ENCODE measurements at regions not wholly inside any gene's neighbourhood (a gene's known extent, or its start where the extent isn't known, plus 50 kb on each side); places are given as distances from the start of the nearest gene placed in this dataset.

DNA sequence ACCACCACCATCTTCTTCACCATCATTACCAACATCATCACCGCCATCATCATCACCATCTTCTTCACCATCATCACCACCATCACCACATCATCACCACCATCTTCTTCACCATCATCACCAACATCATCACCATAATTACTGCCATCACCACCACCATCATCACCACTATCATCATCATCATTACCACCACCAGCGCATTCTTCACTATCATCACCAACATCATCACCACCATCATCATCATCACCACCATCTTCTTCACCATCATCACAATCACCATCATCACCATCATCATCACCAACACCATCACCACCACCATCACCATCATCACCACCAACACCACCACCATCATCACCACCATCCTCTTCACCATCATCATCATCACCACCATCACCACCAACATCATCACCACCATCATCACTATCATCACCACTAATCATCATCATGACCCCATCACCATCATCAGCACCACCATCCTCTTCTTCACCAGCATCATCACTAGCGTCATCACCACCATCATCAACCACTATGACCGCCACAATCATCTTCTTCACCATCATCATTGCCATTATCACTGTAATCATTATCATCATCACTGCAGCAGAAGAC lies 303.8 kb downstream of the CTTN start:
- Histone ChIP-seq H3K9me2 (ENCODE audit: insufficient read depth, low read length) (no peaks in the 10 kb centered on the region), H3K27ac (ENCODE audit: low read length) (no peak overlapping the region), H3K36me3 (ENCODE audit: insufficient read depth, low read length) (no peaks in the 10 kb centered on the region), H3K4me2 (ENCODE audit: low read length) (no peak overlapping the region), H3K79me2 (replicated peaks; ENCODE audit: insufficient read depth, low read length) (no peaks in the 10 kb centered on the region), H3K4me3 (ENCODE audit: low read length) (no peak overlapping the region), H3K9ac (ENCODE audit: low read length) (no peak overlapping the region), H3K9me3 (ENCODE audit: low read length) (no peaks in the 10 kb centered on the region), H3F3A (ENCODE audit: insufficient read depth, low read length, poor library complexity, severe bottlenecking) (no peaks in the 10 kb centered on the region), H3K27me3 (ENCODE audit: insufficient read depth, low read depth, low read length) (no peaks in the 10 kb centered on the region), H2AFZ (ENCODE audit: low read depth, low read length) (no peak overlapping the region), H4K20me1 (ENCODE audit: insufficient read depth) (no peaks in the 10 kb centered on the region)
- TF ChIP-seq, protein P1, sequence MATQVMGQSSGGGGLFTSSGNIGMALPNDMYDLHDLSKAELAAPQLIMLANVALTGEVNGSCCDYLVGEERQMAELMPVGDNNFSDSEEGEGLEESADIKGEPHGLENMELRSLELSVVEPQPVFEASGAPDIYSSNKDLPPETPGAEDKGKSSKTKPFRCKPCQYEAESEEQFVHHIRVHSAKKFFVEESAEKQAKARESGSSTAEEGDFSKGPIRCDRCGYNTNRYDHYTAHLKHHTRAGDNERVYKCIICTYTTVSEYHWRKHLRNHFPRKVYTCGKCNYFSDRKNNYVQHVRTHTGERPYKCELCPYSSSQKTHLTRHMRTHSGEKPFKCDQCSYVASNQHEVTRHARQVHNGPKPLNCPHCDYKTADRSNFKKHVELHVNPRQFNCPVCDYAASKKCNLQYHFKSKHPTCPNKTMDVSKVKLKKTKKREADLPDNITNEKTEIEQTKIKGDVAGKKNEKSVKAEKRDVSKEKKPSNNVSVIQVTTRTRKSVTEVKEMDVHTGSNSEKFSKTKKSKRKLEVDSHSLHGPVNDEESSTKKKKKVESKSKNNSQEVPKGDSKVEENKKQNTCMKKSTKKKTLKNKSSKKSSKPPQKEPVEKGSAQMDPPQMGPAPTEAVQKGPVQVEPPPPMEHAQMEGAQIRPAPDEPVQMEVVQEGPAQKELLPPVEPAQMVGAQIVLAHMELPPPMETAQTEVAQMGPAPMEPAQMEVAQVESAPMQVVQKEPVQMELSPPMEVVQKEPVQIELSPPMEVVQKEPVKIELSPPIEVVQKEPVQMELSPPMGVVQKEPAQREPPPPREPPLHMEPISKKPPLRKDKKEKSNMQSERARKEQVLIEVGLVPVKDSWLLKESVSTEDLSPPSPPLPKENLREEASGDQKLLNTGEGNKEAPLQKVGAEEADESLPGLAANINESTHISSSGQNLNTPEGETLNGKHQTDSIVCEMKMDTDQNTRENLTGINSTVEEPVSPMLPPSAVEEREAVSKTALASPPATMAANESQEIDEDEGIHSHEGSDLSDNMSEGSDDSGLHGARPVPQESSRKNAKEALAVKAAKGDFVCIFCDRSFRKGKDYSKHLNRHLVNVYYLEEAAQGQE (IDR thresholded peaks at IDR 0.05; ENCODE audit: borderline replicate concordance), result no peak
- TF ChIP-seq EP300 (conservative IDR thresholded peaks at IDR 0.05; ENCODE audit: poor library complexity, severe bottlenecking) (no peak), RAD21 (conservative IDR thresholded peaks at IDR 0.05) (no peak), EZH2 (IDR thresholded peaks at IDR 0.05; ENCODE audit: borderline replicate concordance, insufficient read depth, low read length, poor library complexity, severe bottlenecking) (no peak), TAF1 (IDR thresholded peaks at IDR 0.05; ENCODE audit: low read depth) (no peak), MXI1 (conservative IDR thresholded peaks at IDR 0.05; ENCODE audit: poor library complexity, severe bottlenecking) (no peak), SMC3 (conservative IDR thresholded peaks at IDR 0.05; ENCODE audit: poor library complexity) (no peak)
- TF ChIP-seq, protein P2, sequence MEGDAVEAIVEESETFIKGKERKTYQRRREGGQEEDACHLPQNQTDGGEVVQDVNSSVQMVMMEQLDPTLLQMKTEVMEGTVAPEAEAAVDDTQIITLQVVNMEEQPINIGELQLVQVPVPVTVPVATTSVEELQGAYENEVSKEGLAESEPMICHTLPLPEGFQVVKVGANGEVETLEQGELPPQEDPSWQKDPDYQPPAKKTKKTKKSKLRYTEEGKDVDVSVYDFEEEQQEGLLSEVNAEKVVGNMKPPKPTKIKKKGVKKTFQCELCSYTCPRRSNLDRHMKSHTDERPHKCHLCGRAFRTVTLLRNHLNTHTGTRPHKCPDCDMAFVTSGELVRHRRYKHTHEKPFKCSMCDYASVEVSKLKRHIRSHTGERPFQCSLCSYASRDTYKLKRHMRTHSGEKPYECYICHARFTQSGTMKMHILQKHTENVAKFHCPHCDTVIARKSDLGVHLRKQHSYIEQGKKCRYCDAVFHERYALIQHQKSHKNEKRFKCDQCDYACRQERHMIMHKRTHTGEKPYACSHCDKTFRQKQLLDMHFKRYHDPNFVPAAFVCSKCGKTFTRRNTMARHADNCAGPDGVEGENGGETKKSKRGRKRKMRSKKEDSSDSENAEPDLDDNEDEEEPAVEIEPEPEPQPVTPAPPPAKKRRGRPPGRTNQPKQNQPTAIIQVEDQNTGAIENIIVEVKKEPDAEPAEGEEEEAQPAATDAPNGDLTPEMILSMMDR (IDR thresholded peaks at IDR 0.05; ENCODE audit: poor library complexity, severe bottlenecking), result no peak

DNA sequence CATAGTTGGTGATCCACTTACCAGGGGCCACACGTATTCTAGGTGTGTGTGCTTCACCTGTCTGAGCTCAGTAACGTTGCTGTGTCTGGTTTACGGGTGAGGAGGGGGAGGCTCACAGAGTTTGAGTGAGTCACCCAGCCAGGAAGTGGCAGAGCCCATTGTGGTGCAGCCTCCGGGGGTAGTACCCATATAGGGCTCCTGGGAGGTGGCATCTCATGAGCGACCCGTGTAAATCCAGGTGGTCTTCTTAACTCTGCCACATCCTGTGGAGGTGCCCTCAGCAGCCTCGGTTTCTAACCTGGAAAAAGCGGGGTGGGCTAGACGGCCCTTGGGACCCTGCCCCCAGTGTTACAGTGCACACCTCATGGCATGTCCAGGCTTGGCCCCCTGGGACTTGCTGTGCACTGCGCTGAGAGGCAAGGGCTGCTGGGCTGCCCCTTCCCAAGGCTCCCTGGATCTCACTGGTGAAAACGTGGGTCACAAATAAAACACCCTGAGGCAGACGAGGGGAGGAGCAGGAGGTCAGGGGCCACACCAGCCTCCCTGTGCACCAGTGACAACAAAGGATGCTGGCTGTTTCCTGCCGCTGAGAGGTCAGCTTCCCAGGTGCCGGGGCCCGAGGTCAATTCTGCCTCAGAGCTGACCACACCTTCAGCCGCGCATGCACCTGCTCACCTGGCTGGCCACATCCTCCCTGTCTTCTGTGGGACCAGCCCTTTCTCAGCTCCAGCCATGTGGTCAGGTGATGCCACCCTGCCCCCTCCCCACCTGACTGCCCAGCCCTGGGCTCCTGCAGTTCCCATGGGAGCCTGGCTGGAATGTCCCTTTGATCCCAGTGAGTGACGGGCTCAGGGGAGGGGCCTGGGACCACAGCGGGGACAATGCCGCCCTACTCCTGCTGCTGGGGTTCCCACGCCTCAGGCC lies 305.1 kb downstream of the CTTN start:
- H3K9me2 ChIP-seq (ENCODE audit: insufficient read depth, low read length), result no peaks in the 10 kb centered on the region
- no peak overlapping the region for H3K4me2 ChIP-seq (ENCODE audit: low read length)
- no peaks in the 10 kb centered on the region for H3K36me3 ChIP-seq (ENCODE audit: insufficient read depth, low read length)
- H3F3A ChIP-seq (ENCODE audit: insufficient read depth, low read length, poor library complexity, severe bottlenecking), result no peaks in the 10 kb centered on the region
- H3K27ac ChIP-seq (ENCODE audit: low read length), result no peak overlapping the region
- TF ChIP-seq SMC3 (conservative IDR thresholded peaks at IDR 0.05; ENCODE audit: poor library complexity), result no peak
- no peak for TF ChIP-seq MXI1 (conservative IDR thresholded peaks at IDR 0.05; ENCODE audit: poor library complexity, severe bottlenecking)
- TF ChIP-seq, protein P2 (IDR thresholded peaks at IDR 0.05; ENCODE audit: poor library complexity, severe bottlenecking), result no peak
- no peak for TF ChIP-seq EZH2 (IDR thresholded peaks at IDR 0.05; ENCODE audit: borderline replicate concordance, insufficient read depth, low read length, poor library complexity, severe bottlenecking)
- TF ChIP-seq RAD21 (conservative IDR thresholded peaks at IDR 0.05), result no peak
- TF ChIP-seq, protein P1 (IDR thresholded peaks at IDR 0.05; ENCODE audit: borderline replicate concordance), result no peak
- TF ChIP-seq EP300 (conservative IDR thresholded peaks at IDR 0.05; ENCODE audit: poor library complexity, severe bottlenecking), result no peak
- no peak for TF ChIP-seq POLR2AphosphoS5 (IDR thresholded peaks at IDR 0.05)
- TF ChIP-seq TAF1 (IDR thresholded peaks at IDR 0.05; ENCODE audit: low read depth), result no peak
- H2AFZ ChIP-seq (ENCODE audit: low read depth, low read length), result no peak overlapping the region
- H3K79me2 ChIP-seq (replicated peaks; ENCODE audit: insufficient read depth, low read length), result no peaks in the 10 kb centered on the region
- H3K4me3 ChIP-seq (ENCODE audit: low read length), result no peak overlapping the region
- H3K9ac ChIP-seq (ENCODE audit: low read length), result no peak overlapping the region
- H3K27me3 ChIP-seq (ENCODE audit: insufficient read depth, low read depth, low read length), result no peaks in the 10 kb centered on the region
- no peaks in the 10 kb centered on the region for H3K9me3 ChIP-seq (ENCODE audit: low read length)
- no peaks in the 10 kb centered on the region for H4K20me1 ChIP-seq (ENCODE audit: insufficient read depth)
